Bronchial epithelial cell (primary cell): ENCODE measurements at regions not wholly inside any gene's neighbourhood (a gene's known extent, or its start where the extent isn't known, plus 50 kb on each side); places are given as distances from the start of the nearest gene placed in this dataset.

Experiments used
- DNase-seq: peaks from one replicate; pipeline ENCODE4 v3.0.0-alpha.2; 2010; ENCODE audit warnings: low read depth
- FAIRE-seq: peaks from 2 replicates; lab custom pipeline; 2011; peaks lifted over from hg19 to GRCh38; lab: Jason Lieb, UNC
- H3K27me3 ChIP-seq: 2 replicates; pipeline ENCODE4 v1.5.1; 2011; ENCODE audit warnings: low read length; ENCODE audit not compliant: control insufficient read depth, insufficient read depth
- H3K36me3 ChIP-seq: 2 replicates; pipeline ENCODE4 v1.5.1; 2011; ENCODE audit warnings: low read length; ENCODE audit not compliant: control insufficient read depth, insufficient read depth
- H3K4me3 ChIP-seq: 2 replicates; pipeline ENCODE4 v1.5.1; 2011; ENCODE audit warnings: mild to moderate bottlenecking, low read depth, low read length, control low read depth
- CTCF ChIP-seq: IDR thresholded peaks from 2 replicates; pipeline ENCODE4 v1.5.1; 2011; ENCODE audit warnings: mild to moderate bottlenecking, moderate library complexity, low read length, control low read depth, inconsistent platforms; ENCODE audit not compliant: insufficient read depth, severe bottlenecking

DNA sequence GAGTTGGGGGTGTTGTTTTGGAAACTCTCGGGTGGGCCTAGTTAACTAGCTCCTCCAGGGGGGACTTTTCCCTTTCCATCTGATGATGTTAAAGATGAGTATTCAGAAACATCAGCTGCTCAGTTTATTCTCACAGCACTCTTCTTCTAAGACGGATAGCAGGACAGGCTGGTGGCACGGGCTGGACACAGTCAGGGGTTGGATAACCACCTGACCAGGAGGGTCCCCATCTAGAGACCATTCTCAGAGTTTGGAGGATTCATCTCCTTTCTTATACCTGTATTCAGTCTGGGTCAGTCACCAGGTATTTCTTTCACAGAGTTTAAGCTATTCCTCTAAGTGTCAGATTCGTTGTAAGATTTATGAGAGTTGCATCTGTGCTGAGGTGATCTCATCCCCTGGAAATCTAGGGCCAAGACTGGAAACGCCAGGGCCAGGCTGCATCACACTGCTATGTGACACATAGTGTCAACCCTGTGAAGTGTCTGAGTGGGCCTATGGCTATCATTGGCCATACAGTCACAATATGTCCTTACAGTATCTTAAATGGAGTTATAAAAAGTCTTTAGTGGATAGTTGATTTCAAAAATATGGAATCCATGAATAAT, 111.7 kb downstream of the FAM50B start:
- no peak for FAIRE-seq
- Histone ChIP-seq H3K27me3 (no peaks in the 10 kb centered on the region), H3K36me3 (no peaks in the 10 kb centered on the region), H3K4me3 (no peak overlapping the region)
- TF ChIP-seq CTCF = no peak
- no peak for DNase-seq

- no peak for DNase-seq
- no peaks in the 10 kb centered on the region for H3K27me3 ChIP-seq
- no peak for FAIRE-seq
- H3K4me3 ChIP-seq = no peak overlapping the region
- TF ChIP-seq CTCF = no peak
- H3K36me3 ChIP-seq = no peaks in the 10 kb centered on the region
Observed at GRCh38 chr6:3961581-3962215, 112.5 kb downstream of the FAM50B start.

- FAIRE-seq (no peak), DNase-seq (no peak)
- no peak overlapping the region for H3K4me3 ChIP-seq
- TF ChIP-seq CTCF = no peak
- H3K27me3 ChIP-seq = no peaks in the 10 kb centered on the region
- no peaks in the 10 kb centered on the region for H3K36me3 ChIP-seq
Observed at GRCh38 chr6:3962291-3963280, 113.4 kb downstream of the FAM50B start.

DNA sequence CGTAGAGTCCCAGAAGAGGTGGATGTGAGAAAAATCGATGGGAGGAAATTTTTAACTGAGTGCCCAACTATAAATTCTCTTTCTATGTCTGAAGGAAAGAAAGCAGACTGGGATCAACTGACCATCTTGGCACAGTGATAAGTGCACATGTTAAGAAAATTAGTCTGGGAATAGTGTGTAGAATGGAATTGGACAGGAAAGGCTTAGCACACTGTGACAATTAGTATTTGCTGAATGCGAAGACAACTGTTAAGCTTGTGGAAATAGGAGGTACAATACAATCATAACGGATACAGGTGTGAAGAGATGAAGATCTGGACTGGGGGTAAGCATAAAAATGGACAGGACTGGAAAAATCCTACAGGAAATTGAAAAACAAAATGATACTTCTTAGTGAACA, 114.3 kb downstream of the FAM50B start:
- no peak for TF ChIP-seq CTCF
- H3K27me3 ChIP-seq = no peaks in the 10 kb centered on the region
- DNase-seq (no peak), FAIRE-seq (no peak)
- H3K36me3 ChIP-seq = no peaks in the 10 kb centered on the region
- no peak overlapping the region for H3K4me3 ChIP-seq

DNA sequence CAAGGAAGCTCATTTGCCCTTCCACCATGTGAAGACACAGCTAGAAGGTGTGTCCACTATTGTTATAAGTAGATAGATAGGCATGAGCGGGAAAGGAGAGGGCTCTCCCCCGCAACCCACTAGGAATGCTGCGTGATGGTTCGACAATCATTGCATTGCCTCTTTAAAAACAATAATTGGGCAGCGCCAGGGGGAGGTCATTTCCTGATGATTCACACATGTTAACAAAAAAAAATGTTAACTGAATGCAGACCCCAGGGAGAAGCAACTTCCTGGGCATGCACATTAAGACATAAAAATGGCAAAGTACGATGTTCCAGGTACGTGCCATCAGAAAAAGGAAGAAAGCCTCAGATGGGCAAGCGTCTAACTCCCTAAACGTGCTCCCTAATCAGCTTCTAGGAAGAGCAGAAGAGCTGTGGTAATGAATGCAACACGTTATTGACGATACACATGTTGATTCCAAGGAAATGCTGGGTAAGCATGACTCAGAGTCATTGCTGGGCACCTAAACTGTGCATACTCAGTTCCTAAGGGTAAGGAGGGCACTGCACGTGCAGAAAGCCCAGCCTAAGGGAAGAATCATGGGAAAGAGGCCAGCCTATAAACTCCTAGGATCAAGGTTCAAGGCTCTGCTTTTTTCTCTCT, 113.7 kb downstream of the FAM217A start:
- DNase-seq (peak; percentile 20), FAIRE-seq (no peak)
- Histone ChIP-seq H3K36me3 (no peaks in the 10 kb centered on the region), H3K4me3 (no peak overlapping the region), H3K27me3 (no peaks in the 10 kb centered on the region)
- no peak for TF ChIP-seq CTCF
